K562 (cell line): ENCODE measurements at regions not wholly inside any gene's neighbourhood (a gene's known extent, or its start where the extent isn't known, plus 50 kb on each side); places are given as distances from the start of the nearest gene placed in this dataset.

Experiments used
- ATAC-seq: fragments of 200-7000 bp; cut with Tn5 transposase; 3 replicates; pipeline ENCODE4 v1.9.1; 2020; ENCODE audit warnings: moderate library complexity
- BruUV-seq: library from RNA; stranded (reverse); fragments of 400-500 nt; replicated peaks from 2 replicates; lab custom pipeline; 2021; lab: Mats Ljungman, UMichigan
- CTCF ChIA-PET: fragments of 300-600 bp; formaldehyde crosslinking; extraction: SDS; loops from one replicate; lab custom pipeline; 2021; ENCODE audit warnings: low intra/inter-chr PET ratio; lab: Yijun Ruan, JAX
- POLR2A ChIA-PET: fragments of 300-600, 350-650 bp; sonication (Branson Sonifier 250); formaldehyde crosslinking; extraction: SDS; loops from one replicate; lab custom pipeline; 2021; ENCODE audit warnings: antibody characterized with exemption, inconsistent platforms; lab: Yijun Ruan, JAX
- DNase-seq, 4 experiments: peaks; one replicate each; pipeline versions ENCODE4 v3.0.0 to v3.0.0-alpha.2; 2011 to 2018; ENCODE audit warnings: low spot score in 3 of 4, mixed read lengths in 3 of 4; ENCODE audit errors: extremely low read depth in 1 of 4
- FAIRE-seq: peaks from 2 replicates; lab custom pipeline; 2011; peaks lifted over from hg19 to GRCh38; lab: Jason Lieb, UNC
- H2AFZ ChIP-seq: 2 replicates; pipeline ENCODE4 v1.6.0; 2011; ENCODE audit warnings: low read depth, low read length, control low read depth, inconsistent platforms
- H3K27ac ChIP-seq: fragments of 200-600 bp; 3 replicates; pipeline ENCODE4 v1.8.0; 2011; ENCODE audit warnings: low read depth, mild to moderate bottlenecking, control low read depth, inconsistent platforms, low read length, moderate library complexity, mixed read lengths; ENCODE audit errors: extremely low read depth
- H3K27me3 ChIP-seq, 2 experiments: fragments of 300-600 bp in 1 of 2; 2 replicates in 1 of 2; 3 replicates in 1 of 2; pipeline versions ENCODE4 v1.6.0 to v1.8.0; 2011; ENCODE audit warnings: inconsistent platforms in 2 of 2, low read length in 2 of 2, mild to moderate bottlenecking in 1 of 2, mixed read lengths in 1 of 2, moderate library complexity in 1 of 2; ENCODE audit not compliant: control insufficient read depth in 2 of 2, insufficient read depth in 2 of 2
- H3K36me3 ChIP-seq: fragments of 300-600 bp; 3 replicates; pipeline ENCODE4 v1.8.0; 2011; ENCODE audit warnings: mild to moderate bottlenecking, low read length, inconsistent platforms; ENCODE audit not compliant: control insufficient read depth, insufficient read depth
- H3K4me1 ChIP-seq, 2 experiments: fragments of 200-600 bp in 1 of 2; replicated peaks in 1 of 2; 2 replicates in 1 of 2; 3 replicates in 1 of 2; pipeline versions ENCODE4 v1.5.1 to v1.8.0; 2011; ENCODE audit warnings: inconsistent platforms in 2 of 2, low read length in 2 of 2, mild to moderate bottlenecking in 1 of 2, mixed read lengths in 1 of 2, moderate library complexity in 1 of 2; ENCODE audit not compliant: control insufficient read depth in 2 of 2, insufficient read depth in 2 of 2
- H3K4me2 ChIP-seq: 2 replicates; pipeline ENCODE4 v1.6.1; 2011; ENCODE audit warnings: low read length, control low read depth, inconsistent platforms, mixed read lengths; ENCODE audit not compliant: insufficient read depth
- H3K4me3 ChIP-seq: fragments of 200-600 bp; sonication (generic), shearing (Covaris generic); 2 replicates; pipeline ENCODE4 v1.5.1; 2016; ENCODE audit warnings: control low read depth, inconsistent platforms
- H3K79me2 ChIP-seq: fragments of 200-600 bp; 3 replicates; pipeline ENCODE4 v1.8.0; 2011; ENCODE audit warnings: low read length, inconsistent platforms; ENCODE audit not compliant: control insufficient read depth, insufficient read depth
- H3K9ac ChIP-seq, 2 experiments: 2 replicates each; pipeline versions ENCODE4 v1.6.0 to v1.6.1; 2011; ENCODE audit warnings: low read depth in 2 of 2, low read length in 2 of 2, control low read depth in 1 of 2, inconsistent platforms in 1 of 2, mild to moderate bottlenecking in 1 of 2, mixed read lengths in 1 of 2; ENCODE audit not compliant: insufficient read depth in 1 of 2
- H3K9me1 ChIP-seq: one replicate; pipeline ENCODE4 v1.6.0; 2011; ENCODE audit warnings: inconsistent platforms, mild to moderate bottlenecking, low read length, moderate library complexity; ENCODE audit not compliant: control insufficient read depth, insufficient read depth
- H3K9me3 ChIP-seq: replicated peaks from 2 replicates; pipeline ENCODE4 v1.5.1; 2011; ENCODE audit warnings: low read depth, low read length, inconsistent platforms; ENCODE audit not compliant: control insufficient read depth, insufficient read depth
- H4K20me1 ChIP-seq: replicated peaks from 2 replicates; pipeline ENCODE4 v1.6.1; 2011; ENCODE audit warnings: low read length, inconsistent platforms, mixed read lengths; ENCODE audit not compliant: control insufficient read depth, insufficient read depth
- ESRRB ChIP-seq: fragments of 250-450 bp; sonication (Bioruptor Pico); IDR thresholded peaks from 2 replicates; pipeline ENCODE4 v1.5.0; 2020; ENCODE audit warnings: mild to moderate bottlenecking, moderate library complexity, borderline replicate concordance
- PTTG1 ChIP-seq: fragments of 450-650 bp; IDR thresholded peaks from 2 replicates; pipeline ENCODE4 v1.6.1; 2016; ENCODE audit warnings: low read depth, mild to moderate bottlenecking, missing genetic modification characterization, missing compliant biosample characterization
- RBFOX2 ChIP-seq: fragments of 200-400 bp; formaldehyde crosslinking; IDR thresholded peaks from 2 replicates; pipeline ENCODE4 v1.6.1; 2017; ENCODE audit warnings: low read depth, mild to moderate bottlenecking, low read length, moderate library complexity
- STAG1 ChIP-seq: sonication (generic); formaldehyde crosslinking; IDR thresholded peaks from 2 replicates; pipeline ENCODE4 v1.5.0; 2020; ENCODE audit warnings: missing genetic modification reagents, borderline replicate concordance
- ZNF133 ChIP-seq: fragments of 250-450 bp; sonication (Bioruptor Pico); IDR thresholded peaks from 2 replicates; pipeline ENCODE4 v1.4.0; 2020; ENCODE audit warnings: mild to moderate bottlenecking
- ZNF175 ChIP-seq: fragments of 200-800 bp; sonication (Bioruptor generic); IDR thresholded peaks from 2 replicates; pipeline ENCODE4 v1.6.1; 2016; ENCODE audit warnings: low read depth, mild to moderate bottlenecking, missing genetic modification characterization, missing compliant biosample characterization
- ZNF57 ChIP-seq: fragments of 450-650 bp; formaldehyde crosslinking; IDR thresholded peaks from 2 replicates; pipeline ENCODE4 v1.4.0; 2020; ENCODE audit warnings: mild to moderate bottlenecking, moderate library complexity
- ZNF76 ChIP-seq: fragments of 250-450 bp; sonication (Bioruptor Pico); IDR thresholded peaks from 2 replicates; pipeline ENCODE4 v1.4.0; 2020; ENCODE audit warnings: mild to moderate bottlenecking, moderate library complexity, borderline replicate concordance
- WGBS: fragments of 100-300 bp; shearing (Covaris generic); methylation state at CpG from one replicate; pipeline ENCODE4 v1.1.6; 2016; ENCODE audit warnings: low coverage, mixed read lengths; ENCODE audit not compliant: insufficient coverage; ENCODE audit errors: missing lambda C conversion rate; 5-methylcytosine and 5-hydroxymethylcytosine counted together
- in situ Hi-C: fragments of 300-500 bp; cut with MboI; formaldehyde crosslinking; loops from 4 replicates; pipeline ENCODE4 v1.15.0; 2018; ENCODE audit warnings: inconsistent platforms, mixed read lengths
- intact Hi-C: fragments of 100-400 bp; cut with micrococcal nuclease; formaldehyde crosslinking; loops from 2 replicates; pipeline ENCODE4 v1.14.2; 2022
- TF ChIP-seq, protein P1 (sequence below): fragments of 250-450 bp; sonication (Bioruptor Pico); IDR thresholded peaks from 2 replicates; pipeline ENCODE4 v1.4.0; 2020; ENCODE audit warnings: mild to moderate bottlenecking, moderate library complexity
- TF ChIP-seq, protein P2 (sequence below): fragments of 450-650 bp; IDR thresholded peaks from 2 replicates; pipeline ENCODE4 v1.6.1; 2018; ENCODE audit warnings: mild to moderate bottlenecking, low read depth; ENCODE audit not compliant: partially characterized antibody
- TF ChIP-seq, protein P3 (sequence below): fragments of 200-400 bp; formaldehyde crosslinking; IDR thresholded peaks from 2 replicates; pipeline ENCODE4 v1.6.1; 2017; ENCODE audit warnings: mild to moderate bottlenecking, low read depth, low read length, moderate library complexity

DNA sequence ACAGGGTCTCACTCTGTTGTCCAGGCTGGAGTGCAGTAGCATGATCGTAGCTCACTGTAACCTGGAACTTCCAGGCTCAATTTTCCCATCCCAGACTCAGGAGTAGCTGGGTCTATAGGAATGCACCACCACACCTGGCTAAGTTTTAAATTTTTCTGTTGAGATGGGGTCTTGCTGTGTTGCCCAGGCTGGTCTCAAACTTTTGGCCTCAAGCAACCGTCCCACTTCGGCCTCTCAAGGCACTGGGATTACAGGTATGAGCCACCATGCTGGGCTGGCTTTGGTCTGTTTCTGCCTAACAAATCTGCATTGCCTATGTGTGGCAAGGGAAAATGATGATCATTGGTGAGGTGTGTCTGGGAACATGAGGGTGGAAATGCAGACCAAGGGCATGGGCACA is 59.3 kb upstream of the CLMP start (continued):
- TF ChIP-seq, protein P1, sequence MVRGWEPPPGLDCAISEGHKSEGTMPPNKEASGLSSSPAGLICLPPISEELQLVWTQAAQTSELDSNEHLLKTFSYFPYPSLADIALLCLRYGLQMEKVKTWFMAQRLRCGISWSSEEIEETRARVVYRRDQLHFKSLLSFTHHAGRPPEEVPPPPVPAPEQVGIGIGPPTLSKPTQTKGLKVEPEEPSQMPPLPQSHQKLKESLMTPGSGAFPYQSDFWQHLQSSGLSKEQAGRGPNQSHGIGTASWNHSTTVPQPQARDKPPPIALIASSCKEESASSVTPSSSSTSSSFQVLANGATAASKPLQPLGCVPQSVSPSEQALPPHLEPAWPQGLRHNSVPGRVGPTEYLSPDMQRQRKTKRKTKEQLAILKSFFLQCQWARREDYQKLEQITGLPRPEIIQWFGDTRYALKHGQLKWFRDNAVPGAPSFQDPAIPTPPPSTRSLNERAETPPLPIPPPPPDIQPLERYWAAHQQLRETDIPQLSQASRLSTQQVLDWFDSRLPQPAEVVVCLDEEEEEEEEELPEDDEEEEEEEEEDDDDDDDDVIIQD (CRISPR knock-in tag): no peak
- TF ChIP-seq RBFOX2: no peak
- no peak for TF ChIP-seq STAG1 (CRISPR knock-in tag)
- no peak for TF ChIP-seq PTTG1 (tag)
- TF ChIP-seq ZNF133 (CRISPR knock-in tag): no peak
- TF ChIP-seq, protein P2, sequence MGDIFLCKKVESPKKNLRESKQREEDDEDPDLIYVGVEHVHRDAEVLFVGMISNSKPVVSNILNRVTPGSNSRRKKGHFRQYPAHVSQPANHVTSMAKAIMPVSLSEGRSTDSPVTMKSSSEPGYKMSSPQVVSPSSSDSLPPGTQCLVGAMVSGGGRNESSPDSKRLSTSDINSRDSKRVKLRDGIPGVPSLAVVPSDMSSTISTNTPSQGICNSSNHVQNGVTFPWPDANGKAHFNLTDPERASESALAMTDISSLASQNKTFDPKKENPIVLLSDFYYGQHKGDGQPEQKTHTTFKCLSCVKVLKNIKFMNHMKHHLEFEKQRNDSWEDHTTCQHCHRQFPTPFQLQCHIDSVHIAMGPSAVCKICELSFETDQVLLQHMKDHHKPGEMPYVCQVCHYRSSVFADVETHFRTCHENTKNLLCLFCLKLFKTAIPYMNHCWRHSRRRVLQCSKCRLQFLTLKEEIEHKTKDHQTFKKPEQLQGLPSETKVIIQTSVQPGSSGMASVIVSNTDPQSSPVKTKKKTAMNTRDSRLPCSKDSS: no peak

DNA sequence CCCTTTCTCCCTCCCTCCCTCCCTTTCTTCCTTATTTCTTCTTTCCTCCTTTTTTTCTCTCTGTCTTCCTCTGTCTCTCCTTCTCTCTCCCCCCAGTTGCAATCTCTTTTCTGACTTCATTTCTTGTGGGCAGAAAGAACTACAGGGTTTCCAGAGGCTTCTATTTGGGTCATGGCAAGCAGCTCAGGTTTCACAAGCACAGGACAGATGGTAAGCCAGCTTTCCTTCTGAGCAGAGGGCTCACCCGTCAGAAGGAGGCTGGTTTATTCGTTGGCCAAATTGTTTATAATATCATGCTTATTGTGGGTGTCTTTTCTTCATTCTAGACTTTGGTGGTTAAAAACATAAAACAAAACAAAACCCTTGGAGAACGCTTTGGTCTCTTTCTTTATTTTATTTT is 58.9 kb upstream of the CLMP start:
- FAIRE-seq (no peak), DNase-seq (no peak), ATAC-seq (no peak)
- peaks cover 0 to 25% of the 10 kb centered on the region in 2 experiments; a peak in 3 of 5 replicates for H3K27me3 ChIP-seq
- TF ChIP-seq, protein P3, sequence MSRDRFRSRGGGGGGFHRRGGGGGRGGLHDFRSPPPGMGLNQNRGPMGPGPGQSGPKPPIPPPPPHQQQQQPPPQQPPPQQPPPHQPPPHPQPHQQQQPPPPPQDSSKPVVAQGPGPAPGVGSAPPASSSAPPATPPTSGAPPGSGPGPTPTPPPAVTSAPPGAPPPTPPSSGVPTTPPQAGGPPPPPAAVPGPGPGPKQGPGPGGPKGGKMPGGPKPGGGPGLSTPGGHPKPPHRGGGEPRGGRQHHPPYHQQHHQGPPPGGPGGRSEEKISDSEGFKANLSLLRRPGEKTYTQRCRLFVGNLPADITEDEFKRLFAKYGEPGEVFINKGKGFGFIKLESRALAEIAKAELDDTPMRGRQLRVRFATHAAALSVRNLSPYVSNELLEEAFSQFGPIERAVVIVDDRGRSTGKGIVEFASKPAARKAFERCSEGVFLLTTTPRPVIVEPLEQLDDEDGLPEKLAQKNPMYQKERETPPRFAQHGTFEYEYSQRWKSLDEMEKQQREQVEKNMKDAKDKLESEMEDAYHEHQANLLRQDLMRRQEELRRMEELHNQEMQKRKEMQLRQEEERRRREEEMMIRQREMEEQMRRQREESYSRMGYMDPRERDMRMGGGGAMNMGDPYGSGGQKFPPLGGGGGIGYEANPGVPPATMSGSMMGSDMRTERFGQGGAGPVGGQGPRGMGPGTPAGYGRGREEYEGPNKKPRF: no peak
- TF ChIP-seq ESRRB (CRISPR knock-in tag): no peak
- no peak for TF ChIP-seq ZNF76 (CRISPR knock-in tag)
- no peak for TF ChIP-seq ZNF175 (CRISPR knock-in tag)
- no peak for TF ChIP-seq ZNF57 (CRISPR knock-in tag)
- no peak overlapping the region for H3K4me2 ChIP-seq
- no TSS peak for BruUV-seq
- intact Hi-C loops (no loop called here), in situ Hi-C loops (no loop called here)
- CTCF ChIA-PET: no interaction called here
- no peaks in the 10 kb centered on the region; the same call in 1 of the 2 replicates for H4K20me1 ChIP-seq
- POLR2A ChIA-PET: interaction anchor here (0.8 kb wide), 1 partner anchor 13 kb away, joined by 3 read pairs; no protein-coding TSS in a partner anchor
- H3K9me1 ChIP-seq: no peaks in the 10 kb centered on the region
- no peaks in the 10 kb centered on the region for H3K9me3 ChIP-seq
- no peak overlapping the region for H3K27ac ChIP-seq
- WGBS: 0% methylated on average over 3 of the region's 3 CpGs
- no peak overlapping the region for H3K9ac ChIP-seq
- no peak overlapping the region for H2AFZ ChIP-seq
- no peaks in the 10 kb centered on the region for H3K4me1 ChIP-seq
- no peaks in the 10 kb centered on the region for H3K79me2 ChIP-seq
- H3K36me3 ChIP-seq: no peaks in the 10 kb centered on the region
- no peak overlapping the region for H3K4me3 ChIP-seq
